ENCODE measurements at regions not wholly inside any gene's neighbourhood (a gene's known extent, or its start where the extent isn't known, plus 50 kb on each side); places are given as distances from the start of the nearest gene placed in this dataset.
"Not testable (repeated sequence)": the region's sequence is repeated elsewhere in the genome, so short reads cannot be mapped to it uniquely, and the experiment has no call there.

DNA sequence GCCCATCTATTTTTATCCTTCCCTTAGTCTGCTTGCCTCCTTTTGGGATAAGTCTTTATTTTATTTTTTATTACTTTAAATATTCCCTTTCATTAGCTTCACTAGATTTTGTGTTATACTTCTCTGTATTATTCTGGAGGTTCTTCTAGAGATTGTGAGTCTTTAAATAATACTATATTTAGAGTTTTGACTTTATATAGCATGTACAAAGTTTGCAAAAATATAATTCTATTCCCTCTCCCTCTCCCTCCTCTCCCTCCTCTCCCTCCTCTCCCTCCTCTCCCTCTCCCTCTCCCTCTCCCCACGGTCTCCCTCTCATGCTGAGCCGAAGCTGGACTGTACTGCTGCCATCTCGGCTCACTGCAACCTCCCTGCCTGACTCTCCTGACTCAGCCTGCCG, 298.5 kb upstream of the DYNLRB2 start:
- TF ChIP-seq, protein P1, sequence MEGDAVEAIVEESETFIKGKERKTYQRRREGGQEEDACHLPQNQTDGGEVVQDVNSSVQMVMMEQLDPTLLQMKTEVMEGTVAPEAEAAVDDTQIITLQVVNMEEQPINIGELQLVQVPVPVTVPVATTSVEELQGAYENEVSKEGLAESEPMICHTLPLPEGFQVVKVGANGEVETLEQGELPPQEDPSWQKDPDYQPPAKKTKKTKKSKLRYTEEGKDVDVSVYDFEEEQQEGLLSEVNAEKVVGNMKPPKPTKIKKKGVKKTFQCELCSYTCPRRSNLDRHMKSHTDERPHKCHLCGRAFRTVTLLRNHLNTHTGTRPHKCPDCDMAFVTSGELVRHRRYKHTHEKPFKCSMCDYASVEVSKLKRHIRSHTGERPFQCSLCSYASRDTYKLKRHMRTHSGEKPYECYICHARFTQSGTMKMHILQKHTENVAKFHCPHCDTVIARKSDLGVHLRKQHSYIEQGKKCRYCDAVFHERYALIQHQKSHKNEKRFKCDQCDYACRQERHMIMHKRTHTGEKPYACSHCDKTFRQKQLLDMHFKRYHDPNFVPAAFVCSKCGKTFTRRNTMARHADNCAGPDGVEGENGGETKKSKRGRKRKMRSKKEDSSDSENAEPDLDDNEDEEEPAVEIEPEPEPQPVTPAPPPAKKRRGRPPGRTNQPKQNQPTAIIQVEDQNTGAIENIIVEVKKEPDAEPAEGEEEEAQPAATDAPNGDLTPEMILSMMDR (IDR thresholded peaks at IDR 0.05; ENCODE audit: insufficient read depth, low read length, poor library complexity, severe bottlenecking), result not testable (repeated sequence)
- TF ChIP-seq EZH2phosphoT487 (conservative IDR thresholded peaks at IDR 0.05; ENCODE audit: low read length), result not testable (repeated sequence)

Measured in SU-DHL-6 (cell line).